Skin of body (tissue), 1 donor: ENCODE measurements at regions not wholly inside any gene's neighbourhood (a gene's known extent, or its start where the extent isn't known, plus 50 kb on each side); places are given as distances from the start of the nearest gene placed in this dataset.

Experiments used
- DNase-seq: peaks from one replicate; lab custom pipeline; 2025; lab: John Stamatoyannopoulos, UW

- DNase-seq: no peak
Measured at GRCh38 chr7:1320616-1321240, 88.1 kb downstream of the UNCX start.

- no peak for DNase-seq
Measured at GRCh38 chr7:1321411-1322239, 89.0 kb downstream of the UNCX start.

GRCh38 chr7:1322240-1323110 lies 89.8 kb downstream of the UNCX start:
- no peak for DNase-seq

GRCh38 chr7:1323178-1324027 lies 90.7 kb downstream of the UNCX start:
- peak; percentile 26 for DNase-seq

GRCh38 chr7:1324028-1324900 lies 91.6 kb downstream of the UNCX start:
- DNase-seq: no peak

GRCh38 chr7:1325246-1325645 lies 92.6 kb downstream of the UNCX start:
- DNase-seq: no peak

- DNase-seq: no peak
Measured at GRCh38 chr7:1325646-1326510, 93.2 kb downstream of the UNCX start.

GRCh38 chr7:1326511-1326785 lies 93.8 kb downstream of the UNCX start:
- no peak for DNase-seq

GRCh38 chr7:1329261-1329660 lies 96.6 kb downstream of the UNCX start:
- no peak for DNase-seq

- no peak for DNase-seq
Measured at GRCh38 chr7:1329966-1330800, 97.5 kb downstream of the UNCX start.

- DNase-seq: no peak
Measured at GRCh38 chr7:1330801-1331425, 98.2 kb downstream of the UNCX start.

- no peak for DNase-seq
Measured at GRCh38 chr7:1331561-1332467, 99.1 kb downstream of the UNCX start.

- DNase-seq: no peak
Measured at GRCh38 chr7:1336509-1336908, 103.8 kb downstream of the UNCX start.

GRCh38 chr7:1339611-1340010 lies 106.9 kb downstream of the UNCX start:
- DNase-seq: no peak

GRCh38 chr7:1340031-1340430 lies 107.4 kb downstream of the UNCX start:
- no peak for DNase-seq

- DNase-seq: no peak
Measured at GRCh38 chr7:1340461-1341360, 108.0 kb downstream of the UNCX start.
